Rectal smooth muscle tissue (tissue), 1 donor: ENCODE measurements at regions not wholly inside any gene's neighbourhood (a gene's known extent, or its start where the extent isn't known, plus 50 kb on each side); places are given as distances from the start of the nearest gene placed in this dataset.

ENCODE experiments used
- H3K27ac ChIP-seq: one replicate; pipeline ENCODE4 v1.7.0; 2013; ENCODE audit warnings: low read depth, low read length, inconsistent platforms
- H3K27me3 ChIP-seq: one replicate; pipeline ENCODE4 v1.7.0; 2013; ENCODE audit warnings: low read length; ENCODE audit not compliant: control insufficient read depth, insufficient read depth
- H3K36me3 ChIP-seq: one replicate; pipeline ENCODE4 v1.7.0; 2013; ENCODE audit warnings: low read length; ENCODE audit not compliant: control insufficient read depth, insufficient read depth
- H3K4me1 ChIP-seq: one replicate; pipeline ENCODE4 v1.7.0; 2013; ENCODE audit warnings: low read length; ENCODE audit not compliant: control insufficient read depth, insufficient read depth
- H3K4me3 ChIP-seq: one replicate; pipeline ENCODE4 v1.7.0; 2013; ENCODE audit warnings: low read length
- H3K9ac ChIP-seq: one replicate; pipeline ENCODE4 v1.7.0; 2013; ENCODE audit warnings: low read length

DNA sequence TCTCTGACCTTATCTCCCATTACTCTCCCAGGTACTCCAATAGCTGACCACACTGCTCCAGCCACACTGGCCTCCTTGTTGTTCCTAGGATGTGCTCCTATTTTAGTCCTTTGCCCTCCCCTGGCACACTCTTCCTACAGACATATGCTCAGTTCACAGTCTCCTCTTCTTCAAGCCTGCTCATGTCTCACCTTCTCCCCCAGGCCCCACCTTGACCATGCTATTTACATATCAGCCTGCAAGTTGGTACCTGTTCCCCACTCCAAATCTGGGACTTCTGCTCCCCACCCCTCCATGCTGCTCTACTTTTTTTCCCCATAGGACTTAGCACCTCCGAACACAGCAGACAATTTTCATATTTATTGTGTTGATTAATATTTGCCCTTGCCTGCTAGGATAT lies 84.9 kb upstream of the BCL6 start:
- Histone ChIP-seq H3K27ac (no peak overlapping the region), H3K4me3 (no peak overlapping the region), H3K4me1 (no peaks in the 10 kb centered on the region), H3K36me3 (no peaks in the 10 kb centered on the region), H3K9ac (no peak overlapping the region), H3K27me3 (no peaks in the 10 kb centered on the region)

DNA sequence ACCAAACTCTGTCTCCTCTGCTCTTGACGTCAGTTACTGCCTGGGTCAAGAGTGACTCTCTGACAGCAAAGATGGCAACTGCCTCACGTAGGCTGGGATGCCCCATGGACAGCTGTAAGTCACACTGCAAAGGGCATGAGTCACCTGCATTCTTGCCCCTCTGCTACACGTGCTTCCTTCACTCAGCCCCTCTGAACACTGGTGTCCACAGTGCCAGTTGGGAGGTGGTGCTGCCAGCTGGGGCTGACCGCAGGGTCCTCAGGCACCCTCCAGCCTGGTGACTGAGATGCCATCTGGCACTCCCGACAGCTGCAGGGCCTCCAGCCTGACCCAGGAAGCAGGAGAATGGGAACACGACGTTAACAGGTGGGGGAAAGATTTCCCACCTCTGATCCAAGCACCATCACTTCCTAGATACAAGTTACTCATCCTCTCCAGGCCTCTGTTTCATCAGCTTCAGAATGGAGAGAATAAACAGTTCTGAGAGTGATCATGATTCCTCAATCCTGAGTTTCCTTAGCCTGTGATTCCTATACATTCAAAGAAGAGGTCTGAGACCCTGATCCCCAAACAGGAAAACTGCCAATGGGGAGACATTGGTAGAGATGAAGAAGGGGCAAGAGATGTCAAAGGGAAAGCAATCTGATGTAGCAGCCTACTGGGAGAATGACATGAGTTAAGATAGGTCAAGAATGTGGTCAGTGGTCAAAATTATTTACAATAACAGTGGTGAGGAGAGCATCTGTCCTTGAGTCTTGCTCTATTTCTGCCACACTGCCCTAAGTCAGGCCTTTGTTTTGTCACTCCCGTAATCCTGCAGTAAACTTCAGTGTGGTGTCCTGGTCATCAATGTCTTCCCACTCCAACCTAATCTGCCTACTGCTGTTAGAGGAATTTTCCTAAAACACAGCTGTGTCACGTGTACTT lies 86.1 kb upstream of the BCL6 start:
- H3K27ac ChIP-seq: no peak overlapping the region
- H3K36me3 ChIP-seq: no peaks in the 10 kb centered on the region
- H3K4me3 ChIP-seq: no peak overlapping the region
- no peak overlapping the region for H3K9ac ChIP-seq
- H3K27me3 ChIP-seq: no peaks in the 10 kb centered on the region
- H3K4me1 ChIP-seq: no peaks in the 10 kb centered on the region

DNA sequence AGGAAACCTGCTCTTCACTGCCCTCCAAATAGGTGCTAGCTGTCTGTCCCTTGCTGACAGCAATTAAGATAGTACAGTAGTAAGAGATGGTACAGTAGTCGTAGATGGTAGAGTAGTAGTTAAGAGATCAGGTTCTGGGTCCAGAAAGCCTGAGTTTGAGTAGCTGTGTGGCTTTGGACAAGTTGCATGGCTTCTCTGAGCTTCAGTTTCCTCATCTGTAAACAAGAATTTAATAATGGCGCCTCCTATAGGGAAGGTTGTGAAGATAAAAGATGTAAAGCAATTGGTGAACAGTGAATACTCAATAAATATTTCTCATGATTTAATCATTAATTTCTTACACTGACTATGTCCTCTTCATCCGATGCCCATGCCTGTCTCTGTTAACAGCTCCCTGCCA lies 86.9 kb upstream of the BCL6 start:
- Histone ChIP-seq H3K27me3 (no peaks in the 10 kb centered on the region), H3K4me1 (no peaks in the 10 kb centered on the region), H3K4me3 (no peak overlapping the region), H3K27ac (no peak overlapping the region), H3K36me3 (no peaks in the 10 kb centered on the region), H3K9ac (no peak overlapping the region)

DNA sequence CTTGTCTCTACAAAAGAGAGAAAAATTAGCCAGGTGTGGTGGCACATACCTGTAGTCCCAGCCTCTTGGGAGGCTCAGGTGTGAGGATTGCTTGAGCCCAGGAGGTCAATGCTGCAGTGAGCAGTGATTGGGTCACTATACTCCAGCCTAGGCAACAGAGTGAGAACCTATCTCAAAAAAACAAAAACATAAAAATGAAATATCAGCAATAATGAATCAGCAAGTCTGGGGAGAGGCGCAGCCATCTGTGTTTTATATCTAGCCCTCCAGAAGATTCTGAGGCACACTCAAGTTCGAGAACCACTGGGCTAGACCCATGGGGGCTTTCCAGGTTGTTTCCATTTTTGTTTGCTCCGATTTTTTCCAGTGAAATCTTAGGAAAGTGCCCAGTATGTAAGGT lies 88.1 kb upstream of the BCL6 start:
- no peak overlapping the region for H3K4me3 ChIP-seq
- H3K36me3 ChIP-seq: no peaks in the 10 kb centered on the region
- no peak overlapping the region for H3K9ac ChIP-seq
- H3K27ac ChIP-seq: no peak overlapping the region
- no peaks in the 10 kb centered on the region for H3K4me1 ChIP-seq
- H3K27me3 ChIP-seq: no peaks in the 10 kb centered on the region

DNA sequence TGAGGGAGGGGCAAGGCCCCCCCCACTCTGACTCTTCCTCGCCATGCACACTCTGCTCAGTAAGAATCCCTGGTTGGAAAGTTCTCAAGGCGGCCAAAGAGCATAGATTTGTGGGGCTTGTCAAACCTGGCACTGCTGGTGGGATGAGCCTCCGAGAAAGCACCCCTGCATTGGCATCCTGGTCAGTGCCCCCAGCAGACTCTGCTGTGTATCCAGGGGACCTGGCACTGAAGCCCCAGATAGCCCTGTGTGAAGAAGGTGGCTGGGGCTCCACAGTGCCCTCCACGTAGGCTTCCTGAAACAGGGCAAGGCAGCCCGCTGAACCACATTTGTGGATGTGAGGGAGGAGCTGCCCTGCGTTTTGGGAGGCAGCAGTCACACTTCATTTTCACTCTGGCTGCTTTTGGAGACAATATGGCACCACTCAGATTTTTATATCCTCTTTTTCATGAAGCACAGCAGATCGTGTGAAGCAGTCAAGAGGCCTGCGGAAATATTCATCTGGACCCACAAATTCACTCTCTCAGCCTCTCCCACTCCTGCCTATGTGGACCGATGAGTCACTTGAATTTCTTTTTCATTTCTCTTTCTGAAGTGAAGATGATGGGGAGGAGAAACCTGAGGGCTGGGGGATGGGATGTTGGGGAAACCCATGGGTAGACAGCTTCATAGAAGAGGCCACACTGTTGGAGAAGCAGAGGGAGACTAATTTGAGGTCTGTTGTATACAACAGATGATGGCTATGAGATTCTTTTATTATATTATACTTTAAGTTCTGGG lies 88.7 kb upstream of the BCL6 start:
- H3K27ac ChIP-seq: no peak overlapping the region

DNA sequence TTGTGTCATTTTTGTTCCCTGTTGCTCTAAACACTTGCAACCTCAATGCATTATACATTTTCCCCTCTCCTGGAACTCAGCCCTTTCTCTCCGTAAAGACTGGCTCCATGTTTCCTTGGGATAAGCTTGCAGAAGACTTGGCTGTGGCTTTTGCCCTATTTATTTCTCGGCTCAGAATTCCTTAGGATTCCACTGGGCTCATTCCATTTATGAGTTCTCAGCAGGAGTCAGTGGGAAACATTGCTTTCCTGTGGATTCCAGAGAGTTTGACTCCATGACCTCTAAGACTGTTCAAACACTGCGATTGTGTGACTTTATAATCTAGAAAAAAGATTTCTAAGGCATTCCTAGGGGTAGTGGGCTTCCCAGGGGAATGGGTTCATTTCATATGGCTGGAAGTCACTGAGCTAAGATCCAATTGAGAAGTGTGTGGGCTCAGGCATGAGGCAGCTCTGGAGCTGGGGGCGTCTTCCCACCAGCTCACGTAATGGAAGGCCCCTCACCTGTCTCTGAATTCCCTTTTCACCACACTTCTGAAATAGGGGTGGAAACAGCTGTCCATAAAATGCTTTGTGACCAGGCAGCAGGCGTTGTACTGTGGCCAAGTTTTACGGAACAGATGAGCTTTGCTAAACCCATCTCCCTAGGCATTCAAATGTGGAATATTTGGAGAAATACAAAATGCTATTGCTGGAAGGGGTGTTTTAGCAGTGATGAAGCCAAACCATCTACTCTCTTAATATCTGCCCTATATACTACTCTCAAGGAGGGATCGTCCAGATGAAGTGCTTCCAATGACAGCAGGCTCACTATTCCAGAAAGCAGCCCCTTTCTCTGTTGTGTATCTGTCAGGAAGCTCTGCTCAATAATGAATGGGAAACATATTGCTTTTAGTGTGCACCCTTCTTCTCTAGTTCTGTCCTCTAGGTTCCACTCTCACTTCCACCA lies 91.8 kb upstream of the BCL6 start:
- no peak overlapping the region for H3K4me3 ChIP-seq
- no peaks in the 10 kb centered on the region for H3K36me3 ChIP-seq
- H3K27me3 ChIP-seq: no peaks in the 10 kb centered on the region
- H3K27ac ChIP-seq: no peak overlapping the region
- H3K4me1 ChIP-seq: no peaks in the 10 kb centered on the region
- H3K9ac ChIP-seq: no peak overlapping the region

More for the DNA sequence above, 88.7 kb upstream of the BCL6 start:
- Histone ChIP-seq H3K4me3 (no peak overlapping the region), H3K9ac (no peak overlapping the region), H3K4me1 (no peaks in the 10 kb centered on the region), H3K27me3 (no peaks in the 10 kb centered on the region), H3K36me3 (no peaks in the 10 kb centered on the region)

DNA sequence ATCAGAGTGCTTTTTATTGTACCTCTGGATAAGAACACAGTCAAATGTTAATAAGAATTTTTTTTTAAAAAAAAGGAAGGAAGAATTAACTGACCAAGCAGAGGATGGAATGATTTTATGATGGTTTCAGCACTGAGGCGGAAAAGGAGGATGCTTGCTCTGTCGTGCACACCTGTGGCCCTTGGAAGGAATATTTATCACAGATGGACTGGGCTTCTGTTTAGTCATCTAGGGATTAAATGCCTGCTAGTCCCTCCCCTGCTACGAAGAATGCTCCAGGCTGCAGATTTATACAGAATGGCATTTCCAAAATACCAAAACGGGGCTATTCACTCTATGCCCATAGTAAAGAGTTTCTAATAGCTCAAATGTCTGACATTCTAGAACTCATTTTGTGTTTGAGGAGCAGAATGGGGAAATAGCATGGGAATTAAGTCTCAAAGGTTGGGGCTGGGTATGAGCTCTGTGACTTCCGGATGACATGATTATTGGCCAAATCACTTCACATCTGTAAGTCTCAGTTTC lies 92.8 kb upstream of the BCL6 start:
- no peak overlapping the region for H3K27ac ChIP-seq
- H3K4me3 ChIP-seq: no peak overlapping the region
- no peak overlapping the region for H3K9ac ChIP-seq

DNA sequence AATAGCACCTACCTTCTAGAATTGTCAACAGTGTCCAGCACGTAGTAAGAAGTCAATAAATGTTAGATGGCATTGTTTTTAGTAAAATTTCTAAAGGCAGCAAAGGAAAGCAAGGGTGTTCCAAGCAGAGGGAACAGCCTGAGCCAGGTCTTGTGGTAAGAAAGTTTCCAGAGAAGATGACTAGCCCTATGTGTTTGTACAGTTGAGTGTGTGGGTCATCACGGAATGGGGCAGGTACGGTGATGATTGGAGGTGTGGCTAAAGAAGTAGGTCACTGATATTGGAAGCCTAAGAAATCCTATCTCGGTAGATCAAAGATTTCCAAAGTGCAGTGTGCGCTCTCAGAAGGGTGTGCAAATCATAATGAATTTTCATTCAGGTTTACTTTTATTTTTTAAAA lies 94.2 kb upstream of the BCL6 start:
- no peak overlapping the region for H3K4me3 ChIP-seq
- no peaks in the 10 kb centered on the region for H3K27me3 ChIP-seq
- no peaks in the 10 kb centered on the region for H3K4me1 ChIP-seq
- H3K36me3 ChIP-seq: no peaks in the 10 kb centered on the region
- H3K27ac ChIP-seq: no peak overlapping the region
- no peak overlapping the region for H3K9ac ChIP-seq

More for the DNA sequence above, 92.8 kb upstream of the BCL6 start:
- no peaks in the 10 kb centered on the region for H3K36me3 ChIP-seq
- no peaks in the 10 kb centered on the region for H3K27me3 ChIP-seq
- H3K4me1 ChIP-seq: no peaks in the 10 kb centered on the region

DNA sequence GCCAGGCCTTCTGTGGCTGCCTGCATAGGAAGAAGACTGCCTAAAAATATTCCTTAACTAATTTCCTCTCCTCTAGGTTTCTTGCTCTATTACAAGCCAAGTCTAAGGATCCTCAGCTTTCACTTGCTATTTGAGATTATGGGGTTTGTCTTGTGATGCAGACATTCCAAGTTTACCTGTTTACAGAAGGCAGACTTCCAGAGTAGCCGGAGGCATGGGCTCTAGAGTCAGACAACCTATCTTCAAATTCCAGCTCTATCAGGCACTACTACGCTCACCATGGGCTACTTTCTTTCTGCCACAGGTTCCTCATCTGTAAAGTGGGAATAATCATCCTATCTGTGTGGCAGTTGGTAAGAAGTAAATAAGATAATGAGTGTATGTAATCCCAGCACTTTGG lies 95.6 kb upstream of the BCL6 start:
- Histone ChIP-seq H3K27ac (no peak overlapping the region), H3K9ac (no peak overlapping the region), H3K27me3 (no peaks in the 10 kb centered on the region), H3K4me1 (no peaks in the 10 kb centered on the region), H3K36me3 (no peaks in the 10 kb centered on the region), H3K4me3 (no peak overlapping the region)

DNA sequence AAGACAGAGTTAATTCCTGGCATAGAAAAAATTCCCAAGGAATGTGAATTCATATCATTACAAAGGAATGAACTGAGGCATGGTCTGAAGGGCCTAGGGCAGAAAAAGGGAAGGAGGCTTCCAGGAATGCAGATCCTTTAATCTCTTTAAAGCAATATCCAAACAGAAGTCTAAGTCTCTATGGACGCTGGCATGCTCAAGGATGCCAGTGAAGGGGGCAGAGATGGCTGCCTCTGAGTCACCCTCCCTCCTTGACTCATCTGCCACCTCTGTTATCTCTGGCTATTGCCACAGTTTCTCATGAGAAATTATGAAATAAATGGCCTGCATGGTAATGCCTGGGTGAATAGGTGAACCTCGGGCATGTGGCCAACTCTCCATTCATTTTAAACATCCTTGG lies 96.3 kb upstream of the BCL6 start:
- Histone ChIP-seq H3K9ac (no peak overlapping the region), H3K36me3 (no peaks in the 10 kb centered on the region), H3K27me3 (no peaks in the 10 kb centered on the region), H3K4me1 (no peaks in the 10 kb centered on the region), H3K27ac (no peak overlapping the region), H3K4me3 (no peak overlapping the region)

DNA sequence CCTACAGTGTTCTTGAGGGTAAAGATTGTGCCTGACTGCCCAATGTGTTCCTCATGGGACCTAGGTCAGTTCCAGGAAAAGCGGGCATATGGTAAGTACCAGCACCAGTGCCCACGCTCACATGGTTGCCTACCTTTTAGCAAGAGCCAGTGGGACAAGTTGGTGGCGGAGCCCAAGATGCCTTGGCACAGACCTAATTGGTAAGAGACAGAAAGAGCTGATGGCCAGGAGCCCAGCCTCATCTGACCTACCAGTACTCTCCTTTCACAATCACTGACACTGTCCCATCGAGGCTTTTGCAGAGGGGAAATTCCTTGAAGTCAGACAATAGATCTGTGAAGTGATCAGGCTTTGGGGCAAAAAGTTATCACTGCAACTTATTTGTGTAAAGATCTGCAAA lies 98.4 kb upstream of the BCL6 start:
- no peaks in the 10 kb centered on the region for H3K27me3 ChIP-seq
- no peak overlapping the region for H3K27ac ChIP-seq
- H3K9ac ChIP-seq: no peak overlapping the region
- H3K4me3 ChIP-seq: no peak overlapping the region
- H3K4me1 ChIP-seq: no peaks in the 10 kb centered on the region
- H3K36me3 ChIP-seq: no peaks in the 10 kb centered on the region

DNA sequence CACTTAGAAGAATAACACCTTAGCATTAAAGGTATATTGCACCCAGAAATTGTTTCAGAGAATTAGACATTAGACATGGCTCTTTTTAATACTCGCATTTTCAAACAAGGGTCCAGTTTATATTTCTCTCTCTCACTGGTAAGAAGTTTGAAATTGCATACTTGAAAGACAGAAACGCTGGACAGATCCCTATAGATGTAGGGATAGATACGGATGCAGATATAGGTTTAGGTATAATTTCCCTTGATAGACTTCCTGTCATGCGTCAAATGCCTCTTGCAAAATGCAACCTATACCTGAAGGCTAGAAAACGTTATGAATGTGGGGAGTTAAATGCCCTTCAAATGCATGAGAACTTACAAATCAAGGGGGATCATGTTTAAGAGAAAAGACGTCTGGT lies 99.4 kb upstream of the BCL6 start:
- H3K27me3 ChIP-seq: no peaks in the 10 kb centered on the region

More for the DNA sequence above, 99.4 kb upstream of the BCL6 start:
- Histone ChIP-seq H3K9ac (no peak overlapping the region), H3K36me3 (no peaks in the 10 kb centered on the region), H3K4me1 (no peaks in the 10 kb centered on the region), H3K4me3 (no peak overlapping the region), H3K27ac (no peak overlapping the region)
